ENCODE measurements at regions not wholly inside any gene's neighbourhood (a gene's known extent, or its start where the extent isn't known, plus 50 kb on each side); places are given as distances from the start of the nearest gene placed in this dataset.
A peak's percentile ranks its signal among the peaks of the same experiment; 100 is the strongest.

- intact Hi-C loops (cut with micrococcal nuclease): no loop called here
- Mint-ChIP-seq H3K9me3 (no peaks in the 10 kb centered on the region), H3K4me3 (no peak overlapping the region), H3K27me3 (no peaks in the 10 kb centered on the region), H3K36me3 (ENCODE audit: low read depth) (no peaks in the 10 kb centered on the region), H3K4me1 (no peaks in the 10 kb centered on the region), H3K27ac (no peak overlapping the region)
- no peak for DNase-seq
Measured at GRCh38 chr5:4866817-4867216, 273.3 kb upstream of the ADAMTS16 start.

GRCh38 chr5:4868140-4868735 is 271.9 kb upstream of the ADAMTS16 start:
- DNase-seq: peak; percentile 83
- H3K36me3 Mint-ChIP-seq (ENCODE audit: low read depth): no peaks in the 10 kb centered on the region
- H3K27ac Mint-ChIP-seq: no peak overlapping the region
- H3K9me3 Mint-ChIP-seq: no peaks in the 10 kb centered on the region
- no peaks in the 10 kb centered on the region for H3K27me3 Mint-ChIP-seq
- intact Hi-C loops (cut with micrococcal nuclease): no loop called here
- H3K4me1 Mint-ChIP-seq: no peaks in the 10 kb centered on the region
- H3K4me3 Mint-ChIP-seq: no peak overlapping the region

DNA sequence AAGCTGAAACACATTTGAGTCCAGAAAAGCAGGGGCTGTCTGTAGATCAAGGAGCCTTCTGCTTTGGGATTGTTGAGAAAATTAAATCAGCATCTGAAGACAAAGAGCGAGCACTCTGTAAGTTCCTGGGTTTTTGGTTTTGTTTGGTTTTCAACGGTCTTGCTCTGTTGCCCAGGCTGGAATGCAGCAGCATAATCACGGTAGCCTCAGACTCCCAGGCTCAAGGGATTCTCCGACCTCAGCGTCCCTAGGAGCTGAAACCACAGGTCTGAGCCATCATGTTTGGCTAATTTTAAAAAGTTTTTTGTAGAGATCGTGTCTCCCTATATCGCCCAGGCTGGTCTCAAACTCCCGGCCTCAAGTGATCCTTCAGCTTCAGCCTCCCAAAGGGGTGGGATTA is 266.5 kb upstream of the ADAMTS16 start:
- DNase-seq: no peak
- no peak overlapping the region for H3K4me3 Mint-ChIP-seq
- intact Hi-C loops (cut with micrococcal nuclease): no loop called here
- no peaks in the 10 kb centered on the region for H3K27me3 Mint-ChIP-seq
- no peaks in the 10 kb centered on the region for H3K4me1 Mint-ChIP-seq
- H3K9me3 Mint-ChIP-seq: no peaks in the 10 kb centered on the region
- H3K27ac Mint-ChIP-seq: no peak overlapping the region
- no peaks in the 10 kb centered on the region for H3K36me3 Mint-ChIP-seq (ENCODE audit: low read depth)

GRCh38 chr5:4874097-4874496 is 266.0 kb upstream of the ADAMTS16 start:
- H3K36me3 Mint-ChIP-seq (ENCODE audit: low read depth): no peaks in the 10 kb centered on the region
- H3K27ac Mint-ChIP-seq: no peak overlapping the region
- H3K4me3 Mint-ChIP-seq: no peak overlapping the region
- intact Hi-C loops (cut with micrococcal nuclease): no loop called here
- no peaks in the 10 kb centered on the region for H3K4me1 Mint-ChIP-seq
- DNase-seq: no peak
- no peaks in the 10 kb centered on the region for H3K27me3 Mint-ChIP-seq
- no peaks in the 10 kb centered on the region for H3K9me3 Mint-ChIP-seq

DNA sequence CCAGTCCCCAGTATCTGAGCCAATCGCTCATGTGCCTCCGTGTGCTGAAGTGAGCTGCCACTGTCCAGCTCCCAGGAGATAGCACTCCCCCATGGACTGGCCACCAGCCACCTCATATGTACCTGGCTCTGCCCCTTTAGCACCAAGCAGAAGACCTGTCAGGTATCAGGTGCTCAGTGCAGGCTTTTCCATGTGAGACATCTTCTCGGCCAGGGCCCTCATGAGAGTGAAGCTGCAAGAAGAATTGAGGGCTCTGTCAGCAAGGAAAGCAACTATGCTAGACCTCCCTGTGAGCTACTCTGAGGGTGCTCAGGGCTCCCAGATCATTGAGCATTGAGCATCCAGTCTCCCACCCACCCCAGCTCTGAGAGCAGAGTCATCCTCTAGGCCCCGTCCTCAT is 264.2 kb upstream of the ADAMTS16 start:
- H3K27me3 Mint-ChIP-seq: no peaks in the 10 kb centered on the region
- H3K27ac Mint-ChIP-seq: no peak overlapping the region
- H3K4me1 Mint-ChIP-seq: no peaks in the 10 kb centered on the region
- DNase-seq: no peak
- H3K4me3 Mint-ChIP-seq: no peak overlapping the region
- H3K36me3 Mint-ChIP-seq (ENCODE audit: low read depth): no peaks in the 10 kb centered on the region
- H3K9me3 Mint-ChIP-seq: no peaks in the 10 kb centered on the region
- intact Hi-C loops (cut with micrococcal nuclease): loop anchor here (5.0 kb wide), 1 partner anchor 266 kb away; the partner anchor contains the start of gene ADAMTS16

GRCh38 chr5:4876804-4877203 is 263.3 kb upstream of the ADAMTS16 start:
- Mint-ChIP-seq H3K36me3 (ENCODE audit: low read depth) (no peaks in the 10 kb centered on the region), H3K27ac (no peak overlapping the region), H3K4me1 (no peaks in the 10 kb centered on the region), H3K27me3 (no peaks in the 10 kb centered on the region), H3K9me3 (no peaks in the 10 kb centered on the region), H3K4me3 (no peak overlapping the region)
- no peak for DNase-seq
- intact Hi-C loops (cut with micrococcal nuclease): loop anchor here (5.0 kb wide), 1 partner anchor 265 kb away; the partner anchor contains the start of gene ADAMTS16

DNA sequence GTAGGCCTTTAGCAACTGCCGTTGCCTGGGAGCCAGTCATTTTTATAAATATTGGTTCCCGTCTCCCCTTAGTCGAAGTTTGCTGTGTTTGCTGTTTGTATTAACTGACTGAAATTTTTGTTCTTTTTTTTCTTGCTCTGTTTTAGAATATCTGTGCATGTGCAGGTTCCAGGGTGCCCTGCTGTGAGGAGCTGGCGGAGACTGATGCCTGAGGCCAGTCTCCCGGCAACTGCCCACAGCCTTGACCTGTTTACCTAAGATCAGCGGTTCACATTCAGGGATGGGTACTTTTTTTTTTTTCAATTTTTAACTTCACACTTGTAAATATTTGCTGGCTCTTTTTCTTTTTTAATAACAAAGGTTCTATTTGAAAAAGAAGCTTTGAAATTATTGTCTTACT is 262.6 kb upstream of the ADAMTS16 start:
- Mint-ChIP-seq H3K4me1 (no peaks in the 10 kb centered on the region), H3K4me3 (no peak overlapping the region), H3K27ac (no peak overlapping the region), H3K36me3 (ENCODE audit: low read depth) (no peaks in the 10 kb centered on the region), H3K27me3 (no peaks in the 10 kb centered on the region), H3K9me3 (no peaks in the 10 kb centered on the region)
- intact Hi-C loops (cut with micrococcal nuclease): loop anchor here (5.0 kb wide), 1 partner anchor 265 kb away; the partner anchor contains the start of gene ADAMTS16
- no peak for DNase-seq

DNA sequence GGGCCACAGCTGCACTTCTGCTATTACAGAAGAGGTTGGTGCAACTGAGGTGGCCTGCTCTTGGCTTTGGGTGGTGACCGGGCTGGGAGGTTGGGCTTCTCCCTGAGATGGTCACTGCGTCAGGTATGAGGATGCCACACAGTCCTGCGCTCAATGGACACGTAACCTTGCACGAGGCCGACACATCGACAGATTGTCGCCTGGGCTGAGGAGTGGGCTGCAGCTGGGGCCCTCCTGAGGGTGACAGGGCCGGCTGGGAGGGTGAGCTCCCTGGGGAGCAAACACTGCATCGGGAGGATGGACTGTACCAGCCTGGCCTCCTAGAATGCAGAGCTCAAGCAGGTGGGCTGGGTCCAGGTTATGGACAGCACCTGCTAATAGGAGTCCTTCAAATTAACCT is 261.1 kb upstream of the ADAMTS16 start:
- no peaks in the 10 kb centered on the region for H3K9me3 Mint-ChIP-seq
- intact Hi-C loops (cut with micrococcal nuclease): loop anchor here (5.0 kb wide), 1 partner anchor 263 kb away; the partner anchor contains the start of gene ADAMTS16
- no peak for DNase-seq
- H3K4me1 Mint-ChIP-seq: no peaks in the 10 kb centered on the region
- H3K4me3 Mint-ChIP-seq: no peak overlapping the region
- no peaks in the 10 kb centered on the region for H3K36me3 Mint-ChIP-seq (ENCODE audit: low read depth)
- no peak overlapping the region for H3K27ac Mint-ChIP-seq
- no peaks in the 10 kb centered on the region for H3K27me3 Mint-ChIP-seq

DNA sequence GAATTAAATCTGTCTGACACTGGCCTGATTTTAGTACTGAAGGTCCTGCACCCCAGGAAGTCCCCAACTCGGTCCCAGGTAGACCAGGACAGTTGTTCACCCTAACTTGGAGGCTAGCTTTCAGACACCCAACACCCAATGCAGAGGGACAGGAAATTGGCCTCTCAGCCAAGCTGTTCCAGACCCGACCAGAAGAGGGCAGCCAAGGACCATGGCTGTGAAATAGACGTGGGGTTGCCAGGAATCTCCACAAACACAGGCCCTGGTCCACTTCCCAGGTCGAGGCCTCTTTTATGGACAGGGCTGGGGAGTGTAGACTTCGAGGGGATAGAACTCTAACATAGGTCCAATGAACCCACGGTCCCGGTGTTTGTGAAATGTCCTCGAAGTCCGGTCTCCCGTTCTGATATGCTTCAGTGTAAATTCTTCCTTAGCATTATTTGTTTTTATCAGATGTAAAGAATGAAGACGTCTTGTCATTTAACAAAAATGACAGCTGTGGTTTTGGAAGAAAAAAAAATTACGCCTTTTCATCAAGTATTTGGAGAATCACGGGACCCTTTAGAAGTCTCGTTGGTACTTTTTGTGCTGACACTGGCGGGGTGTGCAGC is 260.3 kb upstream of the ADAMTS16 start:
- H3K4me3 Mint-ChIP-seq: no peak overlapping the region
- DNase-seq: peak; percentile 86
- H3K4me1 Mint-ChIP-seq: no peaks in the 10 kb centered on the region
- intact Hi-C loops (cut with micrococcal nuclease): loop anchor here (5.0 kb wide), 1 partner anchor 263 kb away; the partner anchor contains the start of gene ADAMTS16
- H3K9me3 Mint-ChIP-seq: no peaks in the 10 kb centered on the region
- no peaks in the 10 kb centered on the region for H3K27me3 Mint-ChIP-seq
- H3K27ac Mint-ChIP-seq: no peak overlapping the region
- H3K36me3 Mint-ChIP-seq (ENCODE audit: low read depth): no peaks in the 10 kb centered on the region

- no peak for DNase-seq
- H3K4me1 Mint-ChIP-seq: no peaks in the 10 kb centered on the region
- no peaks in the 10 kb centered on the region for H3K9me3 Mint-ChIP-seq
- H3K27ac Mint-ChIP-seq: no peak overlapping the region
- no peaks in the 10 kb centered on the region for H3K27me3 Mint-ChIP-seq
- intact Hi-C loops (cut with micrococcal nuclease): no loop called here
- H3K36me3 Mint-ChIP-seq (ENCODE audit: low read depth): no peaks in the 10 kb centered on the region
- no peak overlapping the region for H3K4me3 Mint-ChIP-seq
Measured at GRCh38 chr5:4880304-4880741, 259.8 kb upstream of the ADAMTS16 start.

DNA sequence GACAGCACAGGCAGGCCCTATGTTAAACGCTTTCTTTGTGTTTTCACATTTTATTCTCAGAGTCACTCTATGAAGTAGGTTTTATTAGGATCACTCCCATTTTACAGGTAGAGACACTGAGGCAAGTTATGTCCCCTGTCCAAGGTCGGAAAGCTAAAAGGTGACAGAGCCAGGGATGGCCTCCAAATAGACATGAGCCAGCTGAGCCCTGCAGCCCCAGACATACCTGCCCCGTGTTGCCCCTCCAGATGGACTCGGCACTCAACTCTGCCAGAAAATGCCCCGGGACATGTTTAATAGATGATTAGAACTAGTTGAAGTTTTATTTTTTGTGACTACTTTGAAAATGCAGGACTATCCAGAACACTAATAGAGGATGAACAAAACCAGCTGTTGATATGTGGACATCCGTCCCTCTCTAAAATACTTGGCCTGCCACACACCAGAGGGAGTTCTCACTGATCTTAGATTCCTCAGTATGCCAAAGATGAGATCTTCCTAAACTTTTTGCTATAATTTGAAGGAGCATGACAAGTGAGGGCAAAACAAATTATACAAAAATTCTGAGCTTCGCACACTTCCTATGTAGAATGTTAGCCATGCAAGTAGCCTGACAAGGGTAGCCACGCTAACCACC is 258.6 kb upstream of the ADAMTS16 start:
- Mint-ChIP-seq H3K36me3 (ENCODE audit: low read depth) (no peaks in the 10 kb centered on the region), H3K4me1 (no peaks in the 10 kb centered on the region), H3K4me3 (no peak overlapping the region), H3K27ac (no peak overlapping the region), H3K27me3 (no peaks in the 10 kb centered on the region), H3K9me3 (no peaks in the 10 kb centered on the region)
- intact Hi-C loops (cut with micrococcal nuclease): no loop called here
- DNase-seq: no peak

- H3K27ac Mint-ChIP-seq: no peak overlapping the region
- no peak for DNase-seq
- no peaks in the 10 kb centered on the region for H3K4me1 Mint-ChIP-seq
- H3K27me3 Mint-ChIP-seq: no peaks in the 10 kb centered on the region
- H3K4me3 Mint-ChIP-seq: no peak overlapping the region
- no peaks in the 10 kb centered on the region for H3K9me3 Mint-ChIP-seq
- intact Hi-C loops (cut with micrococcal nuclease): no loop called here
- H3K36me3 Mint-ChIP-seq (ENCODE audit: low read depth): no peaks in the 10 kb centered on the region
Measured at GRCh38 chr5:4882186-4882585, 257.9 kb upstream of the ADAMTS16 start.

- Mint-ChIP-seq H3K27me3 (no peaks in the 10 kb centered on the region), H3K9me3 (no peaks in the 10 kb centered on the region), H3K27ac (no peak overlapping the region), H3K4me1 (no peaks in the 10 kb centered on the region), H3K36me3 (ENCODE audit: low read depth) (no peaks in the 10 kb centered on the region), H3K4me3 (no peak overlapping the region)
- intact Hi-C loops (cut with micrococcal nuclease): no loop called here
- DNase-seq: no peak
Measured at GRCh38 chr5:4883360-4883759, 256.8 kb upstream of the ADAMTS16 start.

- Mint-ChIP-seq H3K36me3 (ENCODE audit: low read depth) (no peaks in the 10 kb centered on the region), H3K4me3 (no peak overlapping the region), H3K27me3 (no peaks in the 10 kb centered on the region), H3K27ac (no peak overlapping the region), H3K9me3 (no peaks in the 10 kb centered on the region), H3K4me1 (no peaks in the 10 kb centered on the region)
- intact Hi-C loops (cut with micrococcal nuclease): no loop called here
- DNase-seq: peak; percentile 20
Measured at GRCh38 chr5:4893063-4893744, 246.9 kb upstream of the ADAMTS16 start.
